ENCODE measurements at regions not wholly inside any gene's neighbourhood (a gene's known extent, or its start where the extent isn't known, plus 50 kb on each side); places are given as distances from the start of the nearest gene placed in this dataset.

DNA sequence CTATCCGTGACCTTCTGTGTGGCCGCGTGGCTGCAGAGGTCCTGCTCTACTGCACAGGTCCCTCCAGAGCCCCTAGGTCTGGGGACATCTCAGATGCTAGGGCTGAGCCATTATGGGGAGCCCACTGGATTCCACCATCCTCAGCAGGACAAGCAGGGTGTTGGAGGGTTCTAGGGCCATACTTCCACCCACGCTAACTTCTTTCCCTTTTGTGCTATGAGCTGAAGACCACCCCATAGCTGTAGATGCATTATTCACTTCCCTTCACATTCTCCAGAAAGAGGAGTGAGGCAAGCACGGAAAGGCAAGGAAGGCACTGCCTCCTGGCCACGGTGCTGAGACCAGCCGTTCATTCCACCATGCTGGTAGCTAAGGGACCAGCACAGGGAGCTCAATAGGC is 149.5 kb upstream of the MYCN start:
- TF ChIP-seq, protein P1, sequence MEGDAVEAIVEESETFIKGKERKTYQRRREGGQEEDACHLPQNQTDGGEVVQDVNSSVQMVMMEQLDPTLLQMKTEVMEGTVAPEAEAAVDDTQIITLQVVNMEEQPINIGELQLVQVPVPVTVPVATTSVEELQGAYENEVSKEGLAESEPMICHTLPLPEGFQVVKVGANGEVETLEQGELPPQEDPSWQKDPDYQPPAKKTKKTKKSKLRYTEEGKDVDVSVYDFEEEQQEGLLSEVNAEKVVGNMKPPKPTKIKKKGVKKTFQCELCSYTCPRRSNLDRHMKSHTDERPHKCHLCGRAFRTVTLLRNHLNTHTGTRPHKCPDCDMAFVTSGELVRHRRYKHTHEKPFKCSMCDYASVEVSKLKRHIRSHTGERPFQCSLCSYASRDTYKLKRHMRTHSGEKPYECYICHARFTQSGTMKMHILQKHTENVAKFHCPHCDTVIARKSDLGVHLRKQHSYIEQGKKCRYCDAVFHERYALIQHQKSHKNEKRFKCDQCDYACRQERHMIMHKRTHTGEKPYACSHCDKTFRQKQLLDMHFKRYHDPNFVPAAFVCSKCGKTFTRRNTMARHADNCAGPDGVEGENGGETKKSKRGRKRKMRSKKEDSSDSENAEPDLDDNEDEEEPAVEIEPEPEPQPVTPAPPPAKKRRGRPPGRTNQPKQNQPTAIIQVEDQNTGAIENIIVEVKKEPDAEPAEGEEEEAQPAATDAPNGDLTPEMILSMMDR (IDR thresholded peaks at IDR 0.05), result no peak
- TF ChIP-seq POLR2AphosphoS5 (IDR thresholded peaks at IDR 0.05), result no peak

Data from esophagus muscularis mucosa (tissue), 3 donors.